K562 (cell line): ENCODE measurements at regions not wholly inside any gene's neighbourhood (a gene's known extent, or its start where the extent isn't known, plus 50 kb on each side); places are given as distances from the start of the nearest gene placed in this dataset.

Experiments
- ATAC-seq: fragments of 200-7000 bp; cut with Tn5 transposase; 3 replicates; pipeline ENCODE4 v1.9.1; 2020; ENCODE audit warnings: moderate library complexity
- BruUV-seq: library from RNA; stranded (reverse); fragments of 400-500 nt; replicated peaks from 2 replicates; lab custom pipeline; 2021; lab: Mats Ljungman, UMichigan
- CTCF ChIA-PET: fragments of 300-600 bp; formaldehyde crosslinking; extraction: SDS; loops from one replicate; lab custom pipeline; 2021; ENCODE audit warnings: low intra/inter-chr PET ratio; lab: Yijun Ruan, JAX
- POLR2A ChIA-PET: fragments of 300-600, 350-650 bp; sonication (Branson Sonifier 250); formaldehyde crosslinking; extraction: SDS; loops from one replicate; lab custom pipeline; 2021; ENCODE audit warnings: antibody characterized with exemption, inconsistent platforms; lab: Yijun Ruan, JAX
- DNase-seq, 4 experiments: peaks; one replicate each; pipeline versions ENCODE4 v3.0.0 to v3.0.0-alpha.2; 2011 to 2018; ENCODE audit warnings: low spot score in 3 of 4, mixed read lengths in 3 of 4; ENCODE audit errors: extremely low read depth in 1 of 4
- FAIRE-seq: peaks from 2 replicates; lab custom pipeline; 2011; peaks lifted over from hg19 to GRCh38; lab: Jason Lieb, UNC
- H2AFZ ChIP-seq: 2 replicates; pipeline ENCODE4 v1.6.0; 2011; ENCODE audit warnings: low read depth, low read length, control low read depth, inconsistent platforms
- H3K27ac ChIP-seq: fragments of 200-600 bp; 3 replicates; pipeline ENCODE4 v1.8.0; 2011; ENCODE audit warnings: low read depth, mild to moderate bottlenecking, control low read depth, inconsistent platforms, low read length, moderate library complexity, mixed read lengths; ENCODE audit errors: extremely low read depth
- H3K27me3 ChIP-seq, 2 experiments: fragments of 300-600 bp in 1 of 2; 2 replicates in 1 of 2; 3 replicates in 1 of 2; pipeline versions ENCODE4 v1.6.0 to v1.8.0; 2011; ENCODE audit warnings: inconsistent platforms in 2 of 2, low read length in 2 of 2, mild to moderate bottlenecking in 1 of 2, mixed read lengths in 1 of 2, moderate library complexity in 1 of 2; ENCODE audit not compliant: control insufficient read depth in 2 of 2, insufficient read depth in 2 of 2
- H3K36me3 ChIP-seq: fragments of 300-600 bp; 3 replicates; pipeline ENCODE4 v1.8.0; 2011; ENCODE audit warnings: mild to moderate bottlenecking, low read length, inconsistent platforms; ENCODE audit not compliant: control insufficient read depth, insufficient read depth
- H3K4me1 ChIP-seq, 2 experiments: fragments of 200-600 bp in 1 of 2; replicated peaks in 1 of 2; 2 replicates in 1 of 2; 3 replicates in 1 of 2; pipeline versions ENCODE4 v1.5.1 to v1.8.0; 2011; ENCODE audit warnings: inconsistent platforms in 2 of 2, low read length in 2 of 2, mild to moderate bottlenecking in 1 of 2, mixed read lengths in 1 of 2, moderate library complexity in 1 of 2; ENCODE audit not compliant: control insufficient read depth in 2 of 2, insufficient read depth in 2 of 2
- H3K4me2 ChIP-seq: 2 replicates; pipeline ENCODE4 v1.6.1; 2011; ENCODE audit warnings: low read length, control low read depth, inconsistent platforms, mixed read lengths; ENCODE audit not compliant: insufficient read depth
- H3K4me3 ChIP-seq: fragments of 200-600 bp; sonication (generic), shearing (Covaris generic); 2 replicates; pipeline ENCODE4 v1.5.1; 2016; ENCODE audit warnings: control low read depth, inconsistent platforms
- H3K79me2 ChIP-seq: fragments of 200-600 bp; 3 replicates; pipeline ENCODE4 v1.8.0; 2011; ENCODE audit warnings: low read length, inconsistent platforms; ENCODE audit not compliant: control insufficient read depth, insufficient read depth
- H3K9ac ChIP-seq, 2 experiments: 2 replicates each; pipeline versions ENCODE4 v1.6.0 to v1.6.1; 2011; ENCODE audit warnings: low read depth in 2 of 2, low read length in 2 of 2, control low read depth in 1 of 2, inconsistent platforms in 1 of 2, mild to moderate bottlenecking in 1 of 2, mixed read lengths in 1 of 2; ENCODE audit not compliant: insufficient read depth in 1 of 2
- H3K9me1 ChIP-seq: one replicate; pipeline ENCODE4 v1.6.0; 2011; ENCODE audit warnings: inconsistent platforms, mild to moderate bottlenecking, low read length, moderate library complexity; ENCODE audit not compliant: control insufficient read depth, insufficient read depth
- H3K9me3 ChIP-seq: replicated peaks from 2 replicates; pipeline ENCODE4 v1.5.1; 2011; ENCODE audit warnings: low read depth, low read length, inconsistent platforms; ENCODE audit not compliant: control insufficient read depth, insufficient read depth
- H4K20me1 ChIP-seq: replicated peaks from 2 replicates; pipeline ENCODE4 v1.6.1; 2011; ENCODE audit warnings: low read length, inconsistent platforms, mixed read lengths; ENCODE audit not compliant: control insufficient read depth, insufficient read depth
- ATF3 ChIP-seq, 2 experiments: fragments of 450-650 bp in 1 of 2; sonication (generic) in 1 of 2; formaldehyde crosslinking in 1 of 2; IDR thresholded peaks in 1 of 2; conservative IDR thresholded peaks in 1 of 2; 2 replicates each; pipeline versions ENCODE4 v1.6.1 to v1.8.1; 2016 to 2023; ENCODE audit warnings: mild to moderate bottlenecking in 2 of 2, moderate library complexity in 2 of 2, inconsistent platforms in 1 of 2, missing genetic modification reagents in 1 of 2
- DIDO1 ChIP-seq: fragments of 450-650 bp; IDR thresholded peaks from 2 replicates; pipeline ENCODE4 v1.6.1; 2016; ENCODE audit warnings: low read depth, missing biosample characterization, missing genetic modification characterization
- E2F8 ChIP-seq: fragments of 450-650 bp; IDR thresholded peaks from 2 replicates; pipeline ENCODE4 v1.7.1; 2018; ENCODE audit warnings: mild to moderate bottlenecking, low read depth; ENCODE audit not compliant: partially characterized antibody
- ELF1 ChIP-seq: fragments of 200-800 bp; sonication (Bioruptor generic); IDR thresholded peaks from 2 replicates; pipeline ENCODE4 v1.6.1; 2016; ENCODE audit warnings: missing genetic modification characterization, missing compliant biosample characterization
- ILF3 ChIP-seq: fragments of 450-650 bp; IDR thresholded peaks from 2 replicates; pipeline ENCODE4 v1.6.1; 2018; ENCODE audit warnings: antibody characterized with exemption, mild to moderate bottlenecking, moderate library complexity, borderline replicate concordance
- KDM2B ChIP-seq: fragments of 250-450 bp; sonication (Bioruptor Pico); IDR thresholded peaks from 2 replicates; pipeline ENCODE4 v1.8.0; 2021; ENCODE audit warnings: mild to moderate bottlenecking, moderate library complexity
- MED1 ChIP-seq: sonication (generic); formaldehyde crosslinking; IDR thresholded peaks from 2 replicates; pipeline ENCODE4 v1.8.1; 2023; ENCODE audit warnings: missing genetic modification reagents, borderline replicate concordance
- NONO ChIP-seq, 2 experiments: fragments of 200-400 bp in 1 of 2; fragments of 450-650 bp in 1 of 2; formaldehyde crosslinking in 1 of 2; IDR thresholded peaks; 2 replicates each; pipeline ENCODE4 v1.6.1; 2017; ENCODE audit warnings: low read depth in 2 of 2, mild to moderate bottlenecking in 2 of 2, moderate library complexity in 2 of 2, low read length in 1 of 2
- PURB ChIP-seq: sonication (generic); formaldehyde crosslinking; IDR thresholded peaks from 2 replicates; pipeline ENCODE4 v1.9.0; 2021; ENCODE audit warnings: low read depth, mild to moderate bottlenecking, missing genetic modification reagents
- RAD21 ChIP-seq, 2 experiments: fragments of 250-450 bp in 1 of 2; fragments of 450-650 bp in 1 of 2; sonication (Bioruptor Pico) in 1 of 2; formaldehyde crosslinking in 1 of 2; IDR thresholded peaks in 1 of 2; conservative IDR thresholded peaks in 1 of 2; 2 replicates each; pipeline versions ENCODE4 v1.4.0 to v1.8.0; 2020 to 2022; ENCODE audit warnings: mild to moderate bottlenecking in 2 of 2, moderate library complexity in 1 of 2
- SREBF2 ChIP-seq: sonication (generic); formaldehyde crosslinking; IDR thresholded peaks from 2 replicates; pipeline ENCODE4 v1.4.0; 2020; ENCODE audit warnings: mild to moderate bottlenecking, missing genetic modification reagents
- TGIF2 ChIP-seq: sonication (generic); formaldehyde crosslinking; IDR thresholded peaks from 2 replicates; pipeline ENCODE4 v1.8.1; 2022; ENCODE audit warnings: mild to moderate bottlenecking, missing genetic modification reagents, moderate library complexity
- ZNF444 ChIP-seq: fragments of 250-450 bp; sonication (Bioruptor Pico); IDR thresholded peaks from 2 replicates; pipeline ENCODE4 v1.4.0; 2020; ENCODE audit warnings: mild to moderate bottlenecking, moderate library complexity
- WGBS: fragments of 100-300 bp; shearing (Covaris generic); methylation state at CpG from one replicate; pipeline ENCODE4 v1.1.6; 2016; ENCODE audit warnings: low coverage, mixed read lengths; ENCODE audit not compliant: insufficient coverage; ENCODE audit errors: missing lambda C conversion rate; 5-methylcytosine and 5-hydroxymethylcytosine counted together
- in situ Hi-C: fragments of 300-500 bp; cut with MboI; formaldehyde crosslinking; loops from 4 replicates; pipeline ENCODE4 v1.15.0; 2018; ENCODE audit warnings: inconsistent platforms, mixed read lengths
- intact Hi-C: fragments of 100-400 bp; cut with micrococcal nuclease; formaldehyde crosslinking; loops from 2 replicates; pipeline ENCODE4 v1.14.2; 2022

GRCh38 chr6:170176898-170177771 is 113.7 kb downstream of the DLL1 start:
- no peak overlapping the region for H3K9ac ChIP-seq
- no peak overlapping the region for H3K4me2 ChIP-seq
- intact Hi-C loops (no loop called here), in situ Hi-C loops (no loop called here)
- no peaks in the 10 kb centered on the region for H3K36me3 ChIP-seq
- no peak for ATAC-seq
- 72% methylated on average over 17 of the region's 61 CpGs for WGBS
- CTCF ChIA-PET = no interaction called here
- H3K27ac ChIP-seq = no peak overlapping the region
- no peaks in the 10 kb centered on the region for H3K79me2 ChIP-seq
- no peak for TF ChIP-seq ILF3
- no peak for TF ChIP-seq DIDO1 (tag)
- TF ChIP-seq E2F8 = no peak
- no peak for TF ChIP-seq TGIF2 (CRISPR knock-in tag)
- TF ChIP-seq PURB = no peak
- no peak for TF ChIP-seq KDM2B (CRISPR knock-in tag)
- no peak for TF ChIP-seq MED1 (CRISPR knock-in tag)
- TF ChIP-seq NONO (IDR thresholded peaks at IDR 0.05; ENCODE audit: low read depth in 2 of 2, low read length in 1 of 2) = no peak
- TF ChIP-seq ATF3 (IDR thresholded peaks at IDR 0.05) = no peak
- no peak for TF ChIP-seq ATF3 (CRISPR knock-in tag; conservative IDR thresholded peaks at IDR 0.05)
- TF ChIP-seq ZNF444 (CRISPR knock-in tag) = no peak
- TF ChIP-seq SREBF2 (CRISPR knock-in tag) = no peak
- no peak for TF ChIP-seq ELF1 (tag)
- TF ChIP-seq RAD21 (CRISPR knock-in tag; conservative IDR thresholded peaks at IDR 0.05 in 1 of 2, IDR thresholded peaks at IDR 0.05 in 1 of 2) = no peak
- no peaks in the 10 kb centered on the region for H3K9me1 ChIP-seq
- H3K9me3 ChIP-seq = no peaks in the 10 kb centered on the region
- POLR2A ChIA-PET = no interaction called here
- no peaks in the 10 kb centered on the region for H4K20me1 ChIP-seq
- BruUV-seq = no TSS peak
- no peak for FAIRE-seq
- DNase-seq = no peak
- H3K4me1 ChIP-seq = peaks cover 0 to 14% of the 10 kb centered on the region in 2 experiments; a peak in 1 of 5 replicates
- H3K4me3 ChIP-seq = no peak overlapping the region
- H3K27me3 ChIP-seq = peaks cover 0 to 4% of the 10 kb centered on the region in 2 experiments; a peak in 1 of 5 replicates
- H2AFZ ChIP-seq = no peak overlapping the region
